RWPE1 (cell line): ENCODE measurements at regions not wholly inside any gene's neighbourhood (a gene's known extent, or its start where the extent isn't known, plus 50 kb on each side); places are given as distances from the start of the nearest gene placed in this dataset.

Experiments
- CTCF ChIA-PET: fragments of 350-600 bp; sonication (Branson Sonifier 250); formaldehyde crosslinking; extraction: SDS; loops from one replicate; lab custom pipeline; 2021; lab: Yijun Ruan, JAX
- POLR2A ChIA-PET: fragments of 400-600 bp; formaldehyde crosslinking; extraction: SDS; loops from one replicate; lab custom pipeline; 2020; ENCODE audit warnings: antibody characterized with exemption; ENCODE audit not compliant: low non-redundant PET; lab: Yijun Ruan, JAX
- DNase-seq: peaks from one replicate; pipeline ENCODE4 v3.0.0; 2012; ENCODE audit warnings: low spot score
- H3K27ac ChIP-seq: fragments of 450-650 bp; 2 replicates; pipeline ENCODE4 v1.5.1; 2017
- TF ChIP-seq, protein P1 (sequence below): fragments of 450-650 bp; conservative IDR thresholded peaks from 2 replicates; pipeline ENCODE4 v1.5.1; 2017; ENCODE audit warnings: low read depth, mild to moderate bottlenecking

DNA sequence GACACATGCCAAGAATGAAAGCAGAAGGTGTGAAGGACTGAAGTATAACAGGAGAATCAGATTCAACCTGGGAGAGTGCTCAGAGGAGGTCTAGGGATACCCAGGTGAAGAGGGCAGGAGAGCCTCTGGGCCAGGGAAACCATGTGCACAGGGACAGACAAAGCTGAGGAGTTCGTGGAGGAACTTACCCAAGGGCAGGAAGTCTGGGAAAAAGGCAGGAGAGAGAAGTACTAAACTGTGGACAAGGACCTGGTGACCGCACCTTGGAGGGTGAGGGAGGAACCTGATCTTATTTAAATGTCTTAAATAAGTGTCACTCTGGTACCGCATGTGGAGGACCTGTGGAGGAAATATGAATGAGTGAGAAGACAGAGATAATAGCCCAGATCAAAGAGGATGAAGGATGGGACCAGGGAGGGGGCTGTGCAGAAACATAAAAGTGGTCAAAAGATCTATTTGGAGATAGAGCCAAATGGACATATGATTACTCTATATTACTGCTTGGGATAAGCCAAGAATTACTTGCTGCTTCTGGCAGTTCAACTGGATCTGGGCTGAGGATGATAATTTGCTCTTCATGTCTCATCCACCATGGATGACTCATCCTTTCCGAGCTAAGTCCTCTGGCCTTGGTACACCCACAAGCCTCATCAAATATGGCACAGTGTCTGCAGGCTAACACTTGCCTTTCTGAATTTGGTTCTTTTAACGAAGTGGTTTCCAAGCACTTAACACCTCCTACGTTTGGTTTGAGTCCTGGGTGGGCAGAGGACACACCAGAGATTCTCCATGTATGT lies 116.9 kb upstream of the NMNAT3 start:
- POLR2A ChIA-PET, result no interaction called here
- no peak for DNase-seq
- CTCF ChIA-PET, result interaction anchor here (0.5 kb wide), 1 partner anchor 17 kb away, joined by 4 read pairs; no protein-coding TSS in a partner anchor
- TF ChIP-seq, protein P1, sequence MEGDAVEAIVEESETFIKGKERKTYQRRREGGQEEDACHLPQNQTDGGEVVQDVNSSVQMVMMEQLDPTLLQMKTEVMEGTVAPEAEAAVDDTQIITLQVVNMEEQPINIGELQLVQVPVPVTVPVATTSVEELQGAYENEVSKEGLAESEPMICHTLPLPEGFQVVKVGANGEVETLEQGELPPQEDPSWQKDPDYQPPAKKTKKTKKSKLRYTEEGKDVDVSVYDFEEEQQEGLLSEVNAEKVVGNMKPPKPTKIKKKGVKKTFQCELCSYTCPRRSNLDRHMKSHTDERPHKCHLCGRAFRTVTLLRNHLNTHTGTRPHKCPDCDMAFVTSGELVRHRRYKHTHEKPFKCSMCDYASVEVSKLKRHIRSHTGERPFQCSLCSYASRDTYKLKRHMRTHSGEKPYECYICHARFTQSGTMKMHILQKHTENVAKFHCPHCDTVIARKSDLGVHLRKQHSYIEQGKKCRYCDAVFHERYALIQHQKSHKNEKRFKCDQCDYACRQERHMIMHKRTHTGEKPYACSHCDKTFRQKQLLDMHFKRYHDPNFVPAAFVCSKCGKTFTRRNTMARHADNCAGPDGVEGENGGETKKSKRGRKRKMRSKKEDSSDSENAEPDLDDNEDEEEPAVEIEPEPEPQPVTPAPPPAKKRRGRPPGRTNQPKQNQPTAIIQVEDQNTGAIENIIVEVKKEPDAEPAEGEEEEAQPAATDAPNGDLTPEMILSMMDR, result no peak
- no peak overlapping the region for H3K27ac ChIP-seq

DNA sequence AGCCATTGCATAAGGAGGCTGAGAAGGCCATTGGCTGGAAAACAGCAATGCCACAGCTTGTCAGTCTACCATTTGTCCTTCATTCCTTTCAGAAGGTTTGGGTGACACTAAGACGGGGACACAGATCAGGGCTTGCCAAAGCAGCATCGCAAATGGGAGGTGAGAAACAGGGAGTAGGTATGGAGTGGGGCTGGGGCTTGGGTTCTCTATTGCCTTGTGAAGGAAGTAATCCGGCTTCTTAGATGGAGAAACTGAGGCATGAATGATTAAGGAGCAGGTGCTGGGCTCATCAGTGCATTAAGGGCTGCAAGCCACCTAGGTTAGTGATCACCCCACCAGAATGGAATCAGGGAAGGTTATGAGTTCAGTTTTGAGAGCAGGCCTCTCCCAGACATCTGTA lies 115.6 kb upstream of the NMNAT3 start:
- ChIA-PET CTCF (no interaction called here), POLR2A (no interaction called here)
- DNase-seq, result no peak
- TF ChIP-seq, protein P1, result no peak
- no peak overlapping the region for H3K27ac ChIP-seq

DNA sequence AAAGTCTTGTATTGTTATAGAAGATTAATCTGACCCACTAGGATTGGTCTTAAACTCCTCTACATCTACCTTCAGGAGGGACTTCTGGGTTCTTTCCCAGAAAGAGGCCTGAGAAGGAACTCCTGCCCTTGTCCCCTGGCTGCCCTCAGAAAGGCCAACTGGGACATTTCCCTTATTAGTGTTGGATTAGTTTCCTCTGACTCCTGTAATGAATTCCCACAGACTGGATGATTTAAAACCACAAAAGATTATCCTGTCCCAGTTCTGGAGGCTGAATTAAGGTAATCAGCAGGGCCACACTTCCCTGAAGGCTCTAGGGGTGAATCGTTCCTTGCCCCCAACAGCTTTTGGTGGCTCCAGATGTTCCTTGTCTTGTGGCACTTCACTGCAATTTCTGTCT lies 102.8 kb upstream of the NMNAT3 start:
- no peak for DNase-seq
- TF ChIP-seq, protein P1, result no peak
- CTCF ChIA-PET, result interaction anchor here (0.7 kb wide), 1 partner anchor 1187 kb away, joined by 3 read pairs; no protein-coding TSS in a partner anchor
- POLR2A ChIA-PET, result no interaction called here
- H3K27ac ChIP-seq, result no peak overlapping the region

DNA sequence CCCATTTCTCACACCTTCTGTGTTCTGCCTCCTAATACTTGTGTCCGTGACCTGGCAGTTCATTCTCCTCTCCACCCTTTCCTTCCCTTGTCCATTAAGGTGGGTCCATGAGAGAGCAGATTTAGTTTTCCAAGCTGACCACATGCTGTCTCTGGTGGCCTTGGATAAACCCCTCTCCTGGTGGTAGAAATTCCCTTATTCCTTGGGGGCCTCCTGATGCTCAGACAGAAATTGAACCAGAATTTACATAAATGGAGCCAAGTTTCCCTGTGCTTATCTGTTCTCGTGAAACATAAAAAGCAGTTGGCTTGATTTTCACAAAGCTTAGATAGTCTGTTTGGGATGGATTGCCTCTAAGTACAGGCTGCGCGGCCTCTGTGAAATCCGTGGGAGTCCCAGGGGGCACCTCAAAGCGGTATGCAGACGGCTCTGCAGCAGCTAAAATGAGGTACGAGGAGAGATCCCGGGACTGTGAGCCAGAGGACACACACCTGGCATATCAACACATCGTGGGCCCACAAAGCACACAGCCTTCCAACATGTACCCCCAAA lies 101.0 kb upstream of the NMNAT3 start:
- no peak overlapping the region for H3K27ac ChIP-seq
- CTCF ChIA-PET, result interaction anchor here (0.6 kb wide), 2 partner anchors 350 to 668 kb away, joined by 3 read pairs; no protein-coding TSS in a partner anchor
- POLR2A ChIA-PET, result no interaction called here
- no peak for DNase-seq
- TF ChIP-seq, protein P1, result no peak

DNA sequence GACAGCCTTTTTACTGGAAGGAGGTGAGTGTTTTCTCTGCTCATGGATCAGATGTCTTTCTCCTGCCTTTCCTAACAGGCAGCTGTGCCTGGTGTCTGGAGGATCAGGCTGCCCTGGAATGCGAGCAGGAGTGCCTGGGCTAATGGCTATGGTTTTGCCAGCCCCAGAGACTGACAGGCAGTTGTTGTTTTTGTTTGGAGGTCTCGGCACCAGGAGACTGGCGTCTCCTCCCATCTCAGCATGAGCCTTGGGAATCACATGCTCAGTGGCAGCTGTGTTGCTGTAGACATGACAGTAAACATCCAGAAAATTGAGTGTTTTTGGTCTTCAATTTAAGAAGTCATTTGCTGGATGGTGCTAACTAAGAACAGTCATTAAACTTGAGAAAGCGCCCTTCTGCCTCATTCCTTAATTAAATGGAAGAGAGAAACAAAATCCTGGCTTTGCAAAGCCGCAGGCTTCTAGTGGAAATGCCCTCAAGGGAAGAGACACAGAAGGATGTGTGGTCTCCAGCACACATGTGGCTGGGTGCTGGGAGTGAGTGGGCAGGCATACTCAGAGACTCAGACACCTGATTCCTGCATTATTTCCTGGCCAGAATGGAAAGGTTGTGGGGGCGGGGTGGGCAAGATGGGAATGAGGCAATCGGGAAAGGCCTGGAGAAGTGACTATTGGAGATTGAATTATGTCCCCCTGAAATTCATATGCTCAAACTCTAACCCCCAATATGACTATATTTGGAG lies 97.0 kb upstream of the NMNAT3 start:
- TF ChIP-seq, protein P1, result no peak
- H3K27ac ChIP-seq, result no peak overlapping the region
- ChIA-PET CTCF (no interaction called here), POLR2A (no interaction called here)
- DNase-seq, result no peak
